Inferior parietal cortex (tissue), 1 donor: ENCODE measurements at regions not wholly inside any gene's neighbourhood (a gene's known extent, or its start where the extent isn't known, plus 50 kb on each side); places are given as distances from the start of the nearest gene placed in this dataset.
"Not testable (repeated sequence)": the region's sequence is repeated elsewhere in the genome, so short reads cannot be mapped to it uniquely, and the experiment has no call there.

Experiments used
- DNase-seq: peaks from one replicate; pipeline ENCODE4 v3.0.0-alpha.2; 2016; ENCODE audit errors: extremely low spot score

DNA sequence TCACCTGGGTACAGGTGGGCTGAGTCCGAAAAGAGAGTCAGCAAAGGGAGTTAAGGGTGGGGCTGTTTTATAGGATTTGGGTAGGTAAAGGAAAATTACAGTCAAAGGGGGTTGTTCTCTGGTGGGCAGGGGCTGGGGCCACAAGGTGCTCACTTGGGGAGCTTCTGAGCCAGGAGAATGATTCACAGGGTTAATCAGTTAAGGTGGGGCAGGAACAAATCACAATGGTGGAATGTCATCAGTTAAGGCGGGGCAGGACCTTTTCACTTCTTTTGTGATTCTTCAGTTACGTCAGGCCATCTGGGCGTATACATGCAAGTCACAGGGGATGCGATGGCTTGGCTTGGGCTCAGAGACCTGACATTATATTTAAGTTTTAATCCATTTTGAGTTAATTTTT, 179.7 kb upstream of the TRPC7 start:
- not testable (repeated sequence) for DNase-seq

DNA sequence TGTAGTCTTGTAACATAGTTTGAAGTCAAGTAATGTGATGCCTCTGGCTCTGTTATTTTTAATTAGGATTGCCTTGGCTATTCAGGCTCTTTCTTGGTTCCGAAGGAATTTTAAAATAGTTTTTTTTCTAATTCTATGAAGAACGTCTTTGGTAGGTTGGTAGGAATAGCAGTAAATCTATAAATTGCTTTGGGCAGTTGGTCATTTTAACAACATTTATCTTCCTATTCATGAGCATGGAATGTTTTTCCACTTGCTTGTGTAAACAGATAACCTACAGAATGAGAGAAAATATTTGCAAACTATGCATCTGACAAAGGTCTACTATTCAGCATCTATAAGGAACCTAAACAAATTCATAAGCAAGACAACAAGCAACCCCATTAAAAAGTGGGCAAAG, 173.2 kb upstream of the TRPC7 start:
- DNase-seq, result no peak

DNA sequence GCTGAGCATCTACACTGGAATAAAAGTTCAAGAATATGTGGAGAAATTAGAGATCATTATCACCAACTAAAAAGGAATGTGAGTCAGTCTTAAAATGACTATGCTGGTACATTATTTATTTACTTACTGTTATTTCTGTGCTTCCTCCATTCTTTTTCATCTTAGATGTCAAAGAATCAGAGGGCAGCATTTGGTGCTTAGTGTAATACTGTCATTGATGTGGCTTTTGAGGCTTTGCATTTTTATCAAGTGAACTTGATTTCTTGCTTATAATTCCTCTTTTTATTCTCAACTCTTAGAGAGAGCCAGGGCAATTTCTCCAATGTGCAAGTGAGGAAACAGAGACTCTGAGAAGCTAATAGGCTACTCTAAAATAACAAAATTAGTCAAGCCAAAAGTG, 163.7 kb upstream of the TRPC7 start:
- DNase-seq, result no peak

DNA sequence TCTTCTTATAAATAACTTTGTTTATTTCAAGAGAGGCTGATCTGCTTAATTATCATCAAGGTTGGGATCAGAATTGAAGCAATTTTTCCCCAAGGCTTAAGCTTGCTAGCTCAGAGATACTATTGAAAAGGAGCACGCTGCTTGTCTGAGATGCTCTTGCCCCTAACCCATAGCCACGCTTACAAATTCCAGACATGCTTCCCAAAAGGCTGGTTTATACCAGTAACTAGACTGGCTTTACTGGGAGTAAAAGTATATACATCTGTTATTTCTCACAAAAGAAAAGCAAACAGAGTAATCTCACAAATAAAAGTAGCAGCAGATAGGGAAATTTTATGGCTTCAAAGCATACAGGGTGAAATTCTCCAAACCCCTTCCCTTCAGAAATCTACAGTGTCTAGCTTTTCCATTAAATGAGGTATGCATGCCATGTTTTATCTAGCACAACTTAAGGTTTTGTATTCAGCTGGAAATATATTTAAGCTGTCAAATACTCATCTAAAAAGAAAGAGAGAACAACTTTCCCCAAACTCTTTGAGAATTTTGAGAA, 163.2 kb upstream of the TRPC7 start:
- DNase-seq, result no peak

DNA sequence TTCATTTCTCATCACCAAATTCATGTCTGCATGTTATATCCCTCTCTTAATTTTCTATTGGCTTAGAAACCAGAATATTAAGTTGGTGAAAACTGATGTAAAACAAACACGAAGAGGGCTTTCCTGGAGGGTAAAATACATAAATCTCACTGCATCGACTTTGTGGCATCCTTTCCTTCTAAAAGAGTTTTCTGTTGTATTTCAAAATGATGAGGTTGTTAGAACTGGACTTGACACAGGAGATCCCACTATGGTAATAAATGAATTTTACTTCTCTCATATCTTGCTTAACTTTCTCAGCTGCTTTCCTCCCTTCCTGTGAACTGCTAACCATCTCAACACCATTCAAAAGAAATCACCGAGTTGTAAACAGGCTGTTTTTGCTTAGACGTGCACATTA, 162.0 kb upstream of the TRPC7 start:
- no peak for DNase-seq

DNA sequence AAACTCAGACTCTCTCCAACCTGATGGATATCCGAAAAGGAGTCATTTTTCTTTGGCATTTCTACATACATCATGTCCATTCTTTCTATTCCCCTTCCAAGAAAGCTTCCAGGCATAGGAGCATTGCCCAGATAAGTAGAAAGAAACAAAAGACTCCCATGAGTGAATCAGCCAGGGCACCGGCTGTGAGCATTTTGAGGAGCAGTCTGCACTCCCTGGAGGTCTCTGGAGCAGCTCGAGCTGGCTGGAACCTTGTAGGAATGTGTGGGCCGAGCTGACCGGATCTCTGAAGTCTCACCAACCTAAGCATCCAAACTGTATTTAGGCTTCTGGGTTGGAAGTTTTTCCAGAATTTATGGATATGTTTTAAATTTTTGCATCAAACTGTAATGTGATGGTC, 161.4 kb upstream of the TRPC7 start:
- DNase-seq, result no peak

DNA sequence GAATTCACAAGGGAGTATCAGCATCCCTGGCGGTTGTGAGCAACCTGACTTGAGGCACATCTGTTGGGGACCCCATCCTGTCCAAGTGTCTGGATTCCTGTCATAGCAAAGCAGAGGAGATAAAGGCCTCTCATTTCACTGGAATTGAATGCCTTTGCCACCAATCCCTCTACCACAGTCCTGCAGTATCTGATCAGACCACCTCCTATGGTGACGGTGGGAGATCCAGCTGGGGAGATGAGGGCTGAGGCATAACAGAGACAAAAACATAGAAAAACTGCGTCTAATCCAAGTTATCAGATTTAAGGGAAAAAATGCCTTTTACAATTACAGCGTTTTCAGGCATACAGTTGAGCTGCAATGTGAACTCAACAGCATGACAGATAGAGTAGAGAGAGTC, 160.7 kb upstream of the TRPC7 start:
- no peak for DNase-seq

DNA sequence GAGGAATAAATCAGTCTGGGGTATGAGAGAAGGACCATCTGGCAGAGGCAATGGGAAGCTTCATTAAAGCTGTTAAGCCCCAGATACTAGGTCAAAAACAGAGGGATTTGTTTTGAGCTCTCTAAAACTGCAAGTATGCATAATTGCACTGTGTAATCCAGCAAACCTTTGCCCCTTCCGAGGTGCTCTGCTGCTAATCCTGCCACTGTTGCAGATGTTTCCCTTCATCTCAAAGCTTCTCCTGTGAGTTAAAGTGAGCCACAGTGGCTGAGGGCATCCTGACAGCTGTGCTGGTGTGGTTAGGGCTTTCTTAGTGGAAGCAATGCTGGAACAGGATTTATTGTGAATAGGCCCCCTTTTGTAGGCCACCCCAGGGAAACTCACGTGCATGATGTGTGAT, 160.3 kb upstream of the TRPC7 start:
- no peak for DNase-seq

DNA sequence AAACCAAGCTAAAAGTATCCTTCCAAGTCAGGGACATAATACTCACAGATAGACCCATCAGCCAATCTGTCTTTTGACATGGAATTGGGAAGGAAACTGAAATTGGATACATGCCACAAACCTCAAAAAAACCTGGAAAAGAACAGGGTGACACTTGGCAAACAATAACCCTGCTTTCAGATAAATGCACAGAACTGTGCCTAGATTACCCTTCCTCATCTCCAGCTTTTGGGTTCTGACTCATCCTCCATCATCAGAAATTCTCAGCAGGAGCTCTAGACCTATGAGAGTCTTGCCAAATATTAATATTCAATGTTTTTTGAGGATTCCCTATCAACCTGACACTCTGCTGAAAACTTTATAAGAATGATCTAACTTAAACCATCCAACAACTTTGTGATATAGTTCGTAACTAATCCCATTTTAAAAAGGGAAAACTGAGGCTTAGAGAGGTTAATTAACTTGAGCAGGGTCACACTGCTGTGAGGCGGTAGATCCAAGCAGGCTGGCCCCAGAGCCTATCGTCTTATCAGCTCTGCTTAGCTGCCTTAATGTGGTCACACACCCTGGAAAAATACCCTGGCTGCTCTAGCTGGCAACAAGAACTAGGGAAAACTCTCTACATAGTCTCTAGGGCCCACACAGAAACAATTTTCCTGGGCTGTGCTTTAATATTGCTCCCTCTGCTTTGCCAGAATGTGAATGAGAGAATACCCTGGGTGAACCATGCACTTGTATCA, 157.0 kb upstream of the TRPC7 start:
- DNase-seq, result no peak

DNA sequence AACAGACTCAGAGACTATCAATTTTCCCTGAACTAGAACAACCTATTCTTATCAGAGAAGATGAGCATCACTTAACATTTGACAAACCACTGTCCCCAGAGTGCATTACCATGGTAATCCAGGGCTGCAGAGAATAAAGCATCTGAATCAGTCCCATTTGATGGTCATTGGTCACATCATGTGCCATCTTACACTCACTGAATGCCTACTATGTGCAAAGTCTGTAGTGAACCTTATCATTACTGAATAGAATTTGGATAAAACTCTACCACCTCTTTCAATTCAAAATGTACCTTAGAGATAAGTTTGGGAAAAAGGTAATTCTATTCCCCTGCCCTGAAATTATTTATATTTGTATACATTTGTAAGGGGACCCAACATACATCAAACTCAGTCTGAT, 156.4 kb upstream of the TRPC7 start:
- no peak for DNase-seq

DNA sequence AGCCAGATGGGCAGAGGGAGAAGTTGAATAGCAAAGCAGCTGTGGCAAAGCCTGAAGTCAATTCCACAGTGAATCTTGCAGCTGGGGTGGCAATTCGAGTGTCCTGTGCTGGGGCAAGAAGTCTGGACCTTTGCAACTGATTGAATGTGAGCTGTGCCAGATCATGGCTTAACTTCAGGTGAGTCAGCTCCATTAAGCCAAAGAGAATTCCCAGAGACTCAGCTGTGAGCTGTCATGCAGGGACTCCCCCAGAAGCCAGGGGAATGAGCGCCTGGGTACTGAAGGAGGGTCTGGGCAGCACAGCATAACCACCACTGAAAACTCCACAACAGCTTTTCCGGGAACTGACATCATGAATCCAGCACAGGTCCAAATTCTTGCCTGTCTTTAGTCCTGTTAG, 153.5 kb upstream of the TRPC7 start:
- DNase-seq, result no peak

DNA sequence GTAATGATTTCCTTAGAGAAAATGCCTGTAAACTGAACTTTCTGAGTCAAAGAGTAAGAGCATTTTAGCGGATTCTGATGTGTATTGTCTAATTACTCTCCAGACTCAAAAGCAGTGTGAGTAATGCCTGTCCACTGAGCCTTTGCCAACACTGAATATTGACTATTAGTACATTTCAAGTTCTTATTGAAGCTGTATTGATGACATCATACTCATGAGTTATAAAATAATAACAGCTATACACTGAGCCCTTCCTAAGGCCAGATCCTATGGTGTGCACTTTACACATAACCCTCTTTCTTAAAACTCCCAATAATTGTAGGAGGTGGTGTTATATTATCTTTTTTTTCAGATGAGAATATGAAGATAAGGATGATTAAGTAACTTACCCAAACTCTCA, 152.8 kb upstream of the TRPC7 start:
- no peak for DNase-seq

DNA sequence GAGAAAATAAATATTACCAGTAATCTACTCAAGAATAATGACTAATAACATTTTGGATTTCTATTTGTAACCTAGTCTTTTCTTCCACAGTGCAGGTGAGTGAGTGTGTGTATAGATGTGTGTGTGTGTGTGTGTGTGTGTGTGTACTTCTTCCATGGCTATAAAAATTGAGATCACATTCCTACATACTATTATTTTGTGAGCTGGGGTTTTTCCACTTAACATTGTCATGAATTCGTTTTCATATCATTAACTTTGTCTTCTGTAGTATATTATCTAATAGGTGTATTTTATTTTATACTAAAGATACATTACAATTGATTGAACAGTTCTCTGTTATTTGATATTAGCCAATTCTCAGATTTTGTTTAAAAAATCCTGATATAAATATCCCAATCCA, 152.4 kb upstream of the TRPC7 start:
- DNase-seq, result no peak

DNA sequence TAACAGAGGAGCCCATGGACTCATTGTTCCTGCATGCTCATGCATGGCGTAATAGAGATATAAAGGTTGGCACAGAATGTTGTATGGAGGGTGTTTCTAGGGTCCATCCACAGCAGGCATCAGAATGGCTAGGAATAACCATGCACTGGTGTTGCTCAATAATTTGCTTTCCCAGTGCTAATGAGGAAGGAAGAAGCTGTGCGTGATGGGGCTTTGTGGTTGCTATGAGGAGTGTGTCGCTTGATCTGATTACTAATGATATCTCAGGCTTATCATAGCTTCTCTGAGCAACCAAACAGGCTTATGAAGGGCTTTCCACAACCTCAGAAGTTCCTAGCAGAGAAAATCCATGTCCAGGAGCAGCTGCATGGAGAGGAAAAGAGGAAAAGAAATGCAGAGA, 151.3 kb upstream of the TRPC7 start:
- DNase-seq, result no peak

DNA sequence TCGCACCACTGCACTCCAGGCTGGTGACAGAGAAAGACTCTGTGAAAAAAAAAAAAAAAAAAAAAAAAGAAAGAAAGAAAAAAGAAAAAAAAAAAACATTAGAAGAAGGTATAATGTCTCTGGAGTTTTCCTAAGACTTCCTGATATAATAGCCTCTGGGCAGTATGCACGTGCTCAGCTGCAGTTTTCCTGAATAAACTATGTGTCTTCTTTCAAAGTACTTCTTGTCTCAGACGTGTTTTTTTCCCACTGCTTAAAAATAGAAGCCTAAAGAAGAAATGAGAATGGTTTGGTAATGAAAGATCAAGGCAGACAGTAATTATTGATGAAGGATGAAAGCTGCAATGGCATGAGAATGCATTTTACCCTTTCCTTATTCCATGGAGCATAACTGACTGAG, 148.1 kb upstream of the TRPC7 start:
- DNase-seq, result no peak

DNA sequence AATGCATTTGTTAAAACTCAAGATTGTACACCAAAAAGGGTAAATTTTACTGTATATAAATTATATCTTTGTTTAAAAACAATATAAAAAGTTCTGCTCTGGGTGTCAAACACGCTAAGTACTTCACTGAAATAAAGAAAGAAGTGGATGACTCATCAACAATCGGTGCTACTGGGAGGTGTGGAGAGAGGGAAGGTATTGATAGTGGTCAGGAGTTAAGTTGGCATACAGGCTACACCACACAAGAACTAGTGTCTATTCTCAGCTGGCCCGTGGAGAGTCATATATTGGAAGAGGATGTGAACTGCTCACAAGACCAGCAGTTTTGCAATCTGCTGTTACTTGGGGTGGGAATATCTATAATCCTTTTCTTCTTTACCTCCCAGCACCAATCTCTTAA, 145.7 kb upstream of the TRPC7 start:
- DNase-seq, result no peak

DNA sequence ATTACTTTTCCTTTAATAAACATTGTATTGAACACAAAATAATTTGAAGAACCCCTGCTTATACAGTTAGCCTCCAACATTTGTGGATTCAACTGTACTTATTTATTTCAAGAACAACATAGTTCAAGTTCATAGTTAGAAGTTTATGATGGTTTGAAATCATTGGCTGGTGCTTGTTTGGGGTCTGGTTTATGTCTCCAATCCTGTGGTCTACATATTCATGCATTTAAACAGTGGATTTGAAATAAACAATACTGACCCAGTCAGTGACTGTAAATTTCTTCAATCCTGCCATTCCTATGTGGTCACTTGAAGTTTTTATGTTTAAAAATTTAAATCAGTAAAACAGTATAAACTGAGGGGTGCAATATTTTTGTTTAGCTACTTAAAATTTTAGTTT, 145.1 kb upstream of the TRPC7 start:
- DNase-seq, result no peak

DNA sequence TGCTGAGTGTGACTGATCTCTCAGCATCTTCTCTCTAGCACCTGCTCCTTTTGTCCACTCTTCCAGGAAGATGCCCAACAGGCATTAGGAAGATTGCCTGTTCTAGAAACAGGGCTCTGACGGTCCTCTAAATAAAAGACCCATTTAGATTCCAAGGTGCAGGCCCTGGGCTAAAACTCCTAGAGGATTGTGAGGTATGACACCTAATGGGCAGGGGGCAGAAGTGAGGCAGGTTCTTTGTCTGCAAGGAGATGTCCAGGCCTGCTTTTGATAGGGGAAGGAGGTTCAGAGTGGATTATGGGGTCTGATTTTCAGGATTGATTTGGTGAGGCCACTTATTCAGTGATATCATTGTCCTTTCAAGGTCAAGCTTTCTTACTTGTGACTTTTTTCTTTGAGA, 140.8 kb upstream of the TRPC7 start:
- no peak for DNase-seq

DNA sequence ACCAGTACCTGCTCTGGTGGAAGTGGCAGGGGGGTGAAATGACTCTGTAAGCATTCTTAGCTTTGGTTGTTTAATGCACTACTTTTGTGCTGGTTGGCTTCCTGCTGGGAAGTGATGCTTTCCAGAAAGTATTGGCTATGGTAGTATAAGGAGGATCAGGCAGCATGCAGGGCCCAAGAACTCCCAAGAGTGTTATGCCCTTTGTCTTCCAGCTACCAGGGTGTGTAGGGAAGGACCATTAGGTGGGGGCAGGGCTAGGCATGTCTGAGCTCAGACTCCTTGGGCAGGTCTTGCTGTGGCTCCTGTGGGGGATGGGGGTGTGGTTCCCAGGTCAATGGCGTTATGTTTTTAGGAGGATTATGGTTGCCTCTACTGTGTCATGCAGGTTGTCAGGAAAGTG, 135.8 kb upstream of the TRPC7 start:
- no peak for DNase-seq

DNA sequence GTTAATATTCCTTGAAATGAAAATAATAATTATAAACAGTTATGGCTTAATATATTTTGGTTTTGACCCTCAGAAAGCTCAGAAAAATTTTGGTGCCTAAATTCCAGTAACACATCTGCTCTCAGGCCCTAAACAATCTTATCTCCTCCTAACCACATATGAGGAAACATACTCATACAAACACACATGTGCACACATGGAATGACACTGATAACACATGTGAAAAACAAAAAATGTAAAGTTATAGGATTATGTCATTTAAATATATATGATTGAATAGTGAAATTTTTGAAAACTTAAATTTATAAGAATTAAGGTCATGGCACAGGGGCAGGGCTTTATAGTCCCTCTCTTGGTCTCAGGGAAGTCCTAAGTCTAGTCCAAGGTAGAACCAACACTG, 127.2 kb upstream of the TRPC7 start:
- DNase-seq, result no peak

DNA sequence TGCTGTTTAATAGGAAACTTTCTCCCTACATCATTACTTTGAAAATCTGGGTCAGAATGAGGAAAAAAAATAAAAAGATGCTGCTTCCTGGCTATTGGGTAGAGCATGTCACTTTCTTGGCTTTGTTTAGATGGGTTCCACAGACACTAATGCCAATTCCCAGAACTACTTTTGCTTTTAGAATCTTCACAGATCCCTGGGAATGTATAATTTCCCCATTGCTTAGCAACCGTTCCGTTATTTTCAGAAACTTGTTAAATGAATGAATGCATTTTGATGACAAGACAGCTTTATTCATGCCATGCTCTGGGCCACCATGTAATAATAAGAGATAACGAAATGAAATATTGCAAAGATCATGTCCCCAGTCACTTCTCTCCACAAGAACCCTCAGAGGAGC, 126.5 kb upstream of the TRPC7 start:
- no peak for DNase-seq

DNA sequence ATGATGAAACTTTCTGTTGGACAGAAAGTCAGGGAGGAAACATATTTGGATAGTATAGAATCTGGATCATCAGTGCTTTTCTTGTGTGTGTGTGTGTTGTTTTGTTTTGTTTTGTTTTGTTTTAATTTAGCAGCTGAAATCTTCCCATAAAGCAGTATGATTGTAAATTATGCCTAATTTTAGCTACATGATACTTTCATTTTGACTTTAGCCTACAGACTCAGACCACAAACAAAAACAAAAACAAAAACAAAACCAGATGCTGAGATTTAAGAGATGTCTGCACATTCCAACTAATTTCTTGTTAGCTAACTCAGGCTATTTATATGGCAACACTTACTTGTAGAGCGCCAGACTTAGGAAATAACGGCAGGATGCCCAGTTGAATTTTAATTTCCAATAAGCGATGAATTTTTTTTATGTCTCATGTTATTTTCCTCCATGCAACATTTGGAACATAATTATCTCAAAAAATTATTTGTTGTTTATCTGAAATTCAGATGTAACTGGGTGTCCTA, 119.5 kb upstream of the TRPC7 start:
- no peak for DNase-seq

DNA sequence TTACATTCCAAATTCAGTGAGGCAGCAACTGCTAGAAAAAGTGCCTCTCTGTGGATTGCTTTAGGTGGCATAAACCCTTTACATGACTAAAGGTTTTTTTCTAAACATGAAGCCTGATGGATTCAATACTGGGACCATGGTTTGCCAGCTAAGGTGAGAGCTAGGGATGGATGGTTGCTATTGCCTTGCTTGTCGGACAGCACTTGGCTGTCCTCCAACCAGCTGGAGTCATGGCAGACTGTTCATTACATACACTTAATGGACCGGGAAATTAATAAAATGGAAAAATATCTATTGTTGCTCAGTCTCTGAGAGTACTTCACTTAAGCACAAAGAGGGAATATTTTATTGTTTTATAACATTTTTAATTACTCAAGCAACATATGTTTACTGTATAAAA, 116.9 kb upstream of the TRPC7 start:
- no peak for DNase-seq

DNA sequence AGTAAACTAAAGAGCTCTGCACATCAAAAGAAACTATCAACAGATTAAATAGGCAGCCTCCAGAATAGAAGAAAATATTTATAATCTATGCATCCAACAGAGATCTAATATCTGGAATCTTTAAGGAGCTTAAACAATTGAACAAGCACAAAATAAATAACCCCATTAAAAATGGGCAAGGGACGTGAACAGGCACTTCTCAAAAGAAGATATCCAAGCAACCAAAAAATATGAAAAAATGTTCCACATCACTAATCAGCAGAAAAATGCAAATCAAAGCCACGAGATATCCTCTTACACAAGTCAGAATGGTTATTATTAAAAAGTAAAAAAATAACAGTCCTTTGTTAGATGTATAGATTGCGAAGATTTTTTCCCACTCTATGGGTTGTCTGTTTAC, 109.1 kb upstream of the TRPC7 start:
- no peak for DNase-seq
